Effector CD8-positive, alpha-beta T cell (primary cell): ENCODE measurements at regions not wholly inside any gene's neighbourhood (a gene's known extent, or its start where the extent isn't known, plus 50 kb on each side); places are given as distances from the start of the nearest gene placed in this dataset.
"Not testable (repeated sequence)": the region's sequence is repeated elsewhere in the genome, so short reads cannot be mapped to it uniquely, and the experiment has no call there.

Experiments
- DNase-seq: peaks from one replicate; lab custom pipeline; 2025; lab: John Stamatoyannopoulos, UW

DNA sequence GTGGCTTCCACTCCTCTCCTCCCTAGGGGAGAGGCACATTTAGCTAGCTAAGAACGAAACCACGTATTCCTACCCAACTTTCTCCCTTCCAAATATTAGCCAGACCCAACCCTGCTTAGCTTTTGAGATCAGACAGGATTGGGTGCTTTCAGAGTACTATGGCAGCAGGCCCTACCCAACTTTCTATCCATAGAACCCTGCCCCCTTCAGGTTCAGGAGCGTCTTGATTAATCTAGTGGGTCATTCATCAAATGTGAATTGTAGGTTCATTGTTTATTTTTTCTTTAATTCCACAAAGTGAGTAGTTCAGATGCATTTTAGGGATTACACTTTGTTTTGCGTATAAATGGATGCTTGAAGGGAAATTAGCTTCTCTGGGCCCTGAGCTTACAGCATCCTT is 188.3 kb downstream of the MIB1 start:
- DNase-seq: no peak

DNA sequence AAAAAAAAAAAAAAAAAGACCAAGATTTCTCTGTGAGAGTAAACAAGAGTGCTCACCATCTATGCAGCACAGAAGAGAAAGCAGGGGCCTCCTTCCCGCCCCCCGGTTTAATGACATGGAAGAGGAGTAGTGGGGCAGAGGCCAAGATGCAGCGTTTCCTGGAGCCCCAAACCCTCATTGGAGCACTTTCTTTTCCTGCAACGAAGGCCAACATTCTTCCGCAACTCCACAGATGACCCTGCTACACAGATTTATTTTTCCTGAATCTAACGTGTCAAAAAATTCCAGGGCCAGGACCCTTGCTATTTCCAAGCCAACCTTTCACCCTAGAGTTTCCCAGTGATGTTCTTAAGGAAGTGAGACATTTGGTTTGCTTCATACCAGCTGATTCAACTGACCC is 189.6 kb downstream of the MIB1 start:
- no peak for DNase-seq

DNA sequence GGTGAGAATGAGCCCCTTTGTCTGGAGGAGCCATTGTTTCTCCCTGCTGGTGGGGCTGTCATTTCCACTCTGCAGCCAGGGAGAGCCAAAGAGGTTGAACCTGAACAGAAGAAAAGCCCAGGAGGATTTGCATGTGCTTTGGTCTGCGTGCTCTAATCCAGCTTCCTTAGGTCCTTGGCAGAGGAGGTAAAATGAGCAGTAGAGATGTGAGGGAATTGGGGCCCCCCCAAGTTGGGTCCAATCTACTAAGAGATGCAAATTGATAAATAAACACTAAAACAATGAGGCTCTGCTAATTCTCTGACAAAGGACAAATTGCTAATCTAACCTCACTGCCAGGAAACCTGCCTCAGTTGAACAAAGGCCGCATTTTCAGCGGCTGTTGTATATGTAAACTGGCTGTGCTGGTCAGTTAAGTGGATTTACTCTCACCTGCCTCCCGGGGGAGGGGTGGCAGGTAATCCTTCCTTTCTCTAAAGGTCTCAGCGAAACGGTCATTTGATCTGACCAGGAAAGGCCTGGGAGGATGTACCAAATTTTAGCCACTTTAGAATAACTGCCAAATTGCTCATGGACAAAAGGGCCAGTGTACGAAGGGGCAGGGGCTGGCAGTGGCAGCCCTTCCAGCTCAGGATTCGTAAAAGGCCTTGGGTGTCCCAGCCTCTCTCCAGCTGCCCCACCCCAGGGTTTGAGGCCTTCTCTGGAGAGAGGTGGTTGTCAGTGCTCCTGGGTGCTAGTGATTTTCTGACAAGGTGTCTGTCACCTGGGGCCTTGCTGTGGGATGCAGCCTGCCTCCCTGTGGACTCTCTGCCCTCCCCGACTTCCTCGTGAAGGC is 193.6 kb downstream of the MIB1 start:
- DNase-seq: no peak

DNA sequence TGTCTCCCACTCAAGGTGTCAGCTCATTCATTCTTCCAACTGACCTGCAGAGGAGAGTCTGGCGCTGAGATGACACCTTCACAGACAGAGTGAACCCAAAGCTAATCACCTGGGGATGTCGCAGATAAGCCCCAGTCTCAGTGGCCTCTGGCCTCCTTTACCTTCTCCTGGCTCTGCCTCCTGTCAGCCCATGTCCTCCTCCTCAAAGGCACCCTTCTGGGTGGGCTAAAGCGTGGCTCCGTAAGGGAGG is 194.1 kb downstream of the MIB1 start:
- DNase-seq: no peak

DNA sequence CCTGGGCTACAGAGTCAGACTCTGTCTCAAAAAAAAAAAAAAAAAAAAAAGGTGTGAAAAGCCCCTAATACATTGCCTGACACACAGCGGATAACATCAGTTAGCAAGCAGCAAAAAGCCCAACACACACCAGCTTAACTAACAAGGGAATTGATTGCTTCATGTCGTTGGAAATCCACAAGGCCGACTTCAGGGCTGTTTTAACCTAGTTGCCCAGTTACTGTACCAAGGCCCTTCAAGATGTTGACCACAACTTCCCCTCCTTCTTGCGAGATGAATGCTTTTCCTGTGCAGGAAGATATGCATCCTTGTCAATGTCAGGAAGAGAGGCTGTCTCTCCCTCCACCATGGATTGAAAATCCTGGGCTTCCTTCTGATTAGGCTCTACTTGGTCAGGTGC is 202.9 kb downstream of the MIB1 start:
- DNase-seq: no peak

DNA sequence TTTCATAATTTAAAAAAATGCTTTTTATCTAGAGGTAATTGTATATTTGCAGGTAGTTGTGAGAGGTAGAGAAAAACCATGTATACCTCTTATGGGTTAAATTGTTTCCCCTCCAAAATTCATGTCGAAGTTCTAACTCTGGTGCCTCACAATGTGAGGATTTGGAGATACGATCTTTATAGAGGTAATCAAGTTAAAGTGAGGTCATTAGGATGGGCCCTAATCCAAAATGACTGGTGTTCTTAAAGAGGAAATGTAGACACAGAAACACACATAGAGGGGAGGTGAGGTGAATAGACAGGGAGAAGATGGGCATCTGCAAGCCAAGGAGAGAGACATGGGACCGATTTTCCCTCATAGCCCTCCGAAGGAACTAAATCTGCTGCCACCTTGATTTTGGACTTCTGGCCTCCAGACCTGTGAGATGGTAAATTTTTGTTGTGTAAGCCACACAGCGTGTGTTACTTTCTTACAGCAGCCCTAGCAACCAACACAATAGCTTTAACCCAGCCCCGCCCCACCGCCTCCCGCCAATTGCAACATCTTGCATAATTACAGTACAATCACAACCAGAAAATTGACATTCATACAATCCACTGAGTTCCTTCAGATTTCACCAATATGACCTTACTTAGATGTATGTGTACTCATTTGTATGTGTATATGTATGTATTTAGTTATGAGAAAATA is 208.9 kb downstream of the MIB1 start:
- DNase-seq: no peak

DNA sequence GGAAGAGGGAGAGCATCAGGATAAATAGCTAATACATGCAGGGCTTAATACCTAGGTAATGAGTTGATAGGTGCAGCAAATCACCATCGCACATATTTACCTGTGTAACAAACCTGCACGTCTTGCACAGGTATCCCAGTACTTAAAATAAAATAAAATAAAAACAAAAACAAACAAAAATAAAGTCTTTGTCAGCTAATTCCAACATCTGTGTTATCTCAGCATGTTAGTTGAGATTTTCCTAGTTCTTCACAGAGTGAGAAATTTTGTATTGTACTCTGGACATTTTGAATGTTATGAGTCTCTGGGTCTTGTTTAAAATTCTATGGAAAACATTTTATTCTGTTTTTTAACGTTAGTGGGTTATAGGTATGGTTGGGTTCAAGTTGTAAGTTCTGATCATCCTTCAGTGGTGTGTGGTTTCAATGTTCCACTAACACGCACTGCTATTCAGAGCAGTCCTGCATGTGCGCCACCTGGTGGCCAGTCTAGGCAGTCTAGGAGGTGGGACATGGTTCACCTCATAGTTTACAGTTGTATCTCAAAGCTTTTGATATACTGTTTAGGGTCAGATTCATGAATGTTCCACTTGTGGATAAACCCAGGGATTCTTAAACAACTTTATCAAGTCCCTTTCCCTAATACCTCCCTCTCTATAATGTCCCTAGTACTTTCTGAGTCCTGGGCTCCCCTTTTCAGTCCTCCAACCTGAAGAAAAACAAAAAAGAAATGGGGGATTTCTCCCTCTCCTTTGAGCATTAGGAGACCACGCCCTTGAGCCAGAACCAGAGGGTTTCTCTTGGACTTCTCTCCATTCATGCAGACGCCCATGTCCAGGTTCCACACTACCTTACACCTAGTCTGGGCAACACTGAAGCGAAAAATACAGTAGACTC is 213.4 kb upstream of the GATA6 start:
- peak; percentile 70 for DNase-seq

DNA sequence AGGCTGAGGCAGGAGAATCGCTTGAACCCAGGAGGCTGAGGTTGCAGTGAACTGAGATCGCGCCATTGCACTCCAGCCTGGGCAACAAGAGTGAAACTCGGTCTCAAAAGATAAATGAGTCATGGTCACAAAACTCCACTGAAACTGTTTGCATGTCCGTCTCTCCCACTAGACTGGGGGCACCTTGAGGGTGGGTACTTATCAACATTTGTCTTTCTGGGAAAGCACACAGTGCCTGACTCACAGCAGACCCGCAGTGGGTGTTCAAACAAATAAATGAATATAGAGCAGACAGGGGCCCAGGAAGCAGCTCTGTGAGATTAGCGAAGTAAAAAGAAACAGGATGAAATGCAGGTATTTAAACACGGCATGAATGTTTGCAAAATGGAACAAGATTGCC is 211.1 kb upstream of the GATA6 start:
- DNase-seq: no peak

DNA sequence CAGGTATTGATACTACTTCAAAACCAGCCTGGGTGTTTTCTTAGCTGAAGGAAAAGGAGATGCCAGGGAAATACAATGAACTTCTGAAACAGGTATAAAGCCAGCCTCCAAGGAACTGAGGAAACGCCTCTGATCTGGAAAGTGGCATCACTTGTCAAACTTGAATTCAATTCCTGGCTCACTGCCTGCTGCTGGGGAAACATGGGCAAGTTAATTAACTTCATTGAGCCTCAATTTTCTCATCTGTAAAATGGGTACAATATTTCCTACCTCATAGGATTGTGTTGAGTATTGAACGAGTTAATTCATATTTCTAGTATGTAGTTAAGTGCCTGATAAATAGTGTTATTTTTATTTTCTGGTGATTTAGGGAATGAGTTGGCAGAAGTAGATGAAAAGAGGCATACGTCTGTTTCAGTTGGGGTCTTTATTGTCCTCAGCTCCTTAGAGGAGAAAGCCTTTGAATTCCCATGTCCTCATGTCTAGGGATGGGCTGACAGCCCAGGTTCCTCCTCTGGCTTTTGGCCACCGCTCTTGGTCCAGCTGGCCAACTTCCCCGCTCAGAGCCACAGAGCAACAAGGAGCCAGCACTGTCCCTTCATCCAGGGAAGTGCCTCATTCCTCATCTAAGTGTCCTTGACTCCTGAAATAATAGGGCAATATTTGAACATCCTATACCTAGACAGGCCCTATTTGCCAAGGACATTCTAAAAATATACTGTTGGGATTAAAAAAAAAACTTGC is 210.5 kb upstream of the GATA6 start:
- no peak for DNase-seq

DNA sequence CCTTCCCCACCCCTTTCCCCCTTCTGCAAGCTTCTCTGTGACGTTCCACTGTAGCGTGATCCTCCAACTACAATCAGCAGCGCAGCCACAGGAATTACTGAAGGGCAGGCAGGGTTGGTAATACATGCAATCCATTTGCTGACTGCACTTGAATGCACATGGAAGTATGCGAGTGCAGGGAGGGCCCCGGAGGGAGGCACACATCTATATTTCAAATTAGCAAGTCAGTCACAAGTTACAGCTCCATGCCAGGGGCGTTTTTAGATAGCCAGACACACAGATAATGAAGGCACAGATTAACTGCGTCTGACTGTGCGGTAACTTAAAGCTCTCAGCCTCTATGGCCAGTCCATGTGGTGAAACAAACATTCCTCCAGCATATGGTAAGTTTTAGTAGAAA is 209.2 kb upstream of the GATA6 start:
- DNase-seq: no peak

DNA sequence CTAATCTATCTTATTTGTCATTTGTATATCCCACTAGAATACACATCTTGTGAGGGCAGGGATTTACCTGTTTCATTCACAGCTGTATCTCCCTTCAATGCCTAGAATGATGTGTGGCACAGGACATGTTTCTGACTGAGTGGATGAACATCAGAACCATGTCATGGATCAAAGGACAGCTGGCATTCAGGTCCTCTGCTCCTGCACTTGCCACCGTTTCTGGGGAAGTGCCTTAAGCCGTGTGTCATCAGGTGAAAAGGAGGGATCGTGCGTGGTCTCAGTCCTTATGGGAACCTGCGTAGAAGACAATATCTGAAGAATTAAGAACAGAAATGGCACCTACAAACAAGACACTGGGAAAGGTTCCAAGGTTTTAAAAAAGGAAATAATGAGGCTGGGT is 206.1 kb upstream of the GATA6 start:
- no peak for DNase-seq

DNA sequence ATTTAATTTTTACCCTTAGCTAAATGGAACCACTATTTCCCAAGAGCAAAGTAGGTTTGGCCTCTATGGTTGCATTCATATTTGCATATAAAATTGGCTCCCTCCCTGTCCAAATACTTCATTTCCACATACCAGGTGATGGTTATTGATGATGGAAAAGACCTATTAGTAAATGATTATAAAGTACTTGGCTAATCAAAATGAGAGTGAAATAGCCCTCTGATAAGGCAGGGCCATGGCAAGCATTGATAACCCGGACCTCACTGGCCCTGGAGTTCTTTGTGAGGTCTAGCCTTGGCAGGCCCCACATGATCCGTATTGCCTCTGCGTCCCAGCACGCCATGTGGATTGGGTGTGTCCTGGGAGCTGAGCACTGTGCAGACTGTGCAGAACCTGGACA is 201.1 kb upstream of the GATA6 start:
- no peak for DNase-seq

DNA sequence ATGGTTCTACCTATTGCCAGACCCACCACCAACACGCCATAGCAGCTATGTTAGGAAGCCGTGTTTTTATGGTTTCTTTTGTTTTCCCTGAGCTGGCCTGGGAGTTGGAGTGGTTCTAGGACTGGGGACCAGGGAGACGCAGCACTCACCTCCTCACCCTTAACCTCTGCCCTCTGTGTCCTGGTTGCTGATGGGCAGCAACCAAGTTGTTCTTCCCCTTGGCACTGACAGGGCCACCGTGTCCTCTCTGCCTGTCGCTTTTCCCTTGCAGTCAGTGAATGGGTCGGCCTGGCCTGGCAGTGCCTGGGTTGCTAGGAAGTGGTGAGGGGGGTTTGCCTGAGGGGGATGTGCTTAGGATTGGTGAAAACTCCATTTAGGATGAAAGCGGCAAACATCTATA is 197.1 kb upstream of the GATA6 start:
- DNase-seq: no peak

DNA sequence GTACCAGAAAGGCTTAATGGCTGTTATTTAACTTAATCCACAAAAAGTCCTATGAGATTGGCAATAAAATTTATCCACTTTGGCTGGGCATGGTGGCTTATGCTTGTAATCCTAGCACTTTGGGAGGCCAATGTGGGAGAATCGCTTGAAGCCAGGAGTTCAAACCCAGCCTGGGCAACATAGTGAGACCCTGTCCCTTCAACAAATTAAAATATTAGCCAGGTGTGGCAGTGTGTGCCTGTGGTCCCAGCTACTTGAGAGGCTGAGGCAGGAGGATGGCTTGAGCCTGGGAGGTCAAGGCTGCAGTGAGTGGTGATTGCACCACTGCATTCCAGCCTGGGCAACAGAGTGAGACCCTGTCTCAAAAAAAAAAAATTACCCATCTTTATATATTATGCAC is 193.4 kb upstream of the GATA6 start:
- not testable (repeated sequence) for DNase-seq

DNA sequence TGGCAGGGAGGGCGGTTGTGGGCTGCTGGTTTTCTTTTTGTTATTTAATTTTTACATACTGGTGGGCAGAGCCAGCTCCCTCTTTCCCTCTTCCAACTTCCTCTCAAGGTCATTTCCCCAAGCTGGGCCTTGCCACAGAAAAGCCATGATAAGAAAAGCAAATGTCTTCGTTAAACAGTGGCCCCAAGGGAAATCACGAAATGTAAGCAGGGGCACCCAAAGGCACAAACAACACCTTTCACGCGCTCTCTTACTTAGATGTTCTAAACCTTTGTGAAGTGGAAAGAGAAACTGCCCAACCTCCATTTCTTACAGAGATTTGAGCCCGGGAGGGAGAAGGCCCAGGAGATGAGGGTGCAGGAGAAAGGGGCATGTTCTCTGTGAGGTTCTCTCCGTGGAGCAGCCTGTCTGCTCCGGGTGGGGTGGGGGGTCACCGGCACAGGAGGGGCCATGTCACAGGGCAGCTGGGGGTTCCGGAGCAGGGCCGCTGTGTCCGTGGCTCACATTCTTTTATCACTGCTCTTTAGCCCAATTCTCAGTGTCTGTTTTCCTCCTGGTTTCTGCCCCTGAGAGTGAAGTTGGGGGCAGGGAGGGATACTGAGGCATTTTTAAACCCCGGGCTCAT is 190.7 kb upstream of the GATA6 start:
- no peak for DNase-seq

DNA sequence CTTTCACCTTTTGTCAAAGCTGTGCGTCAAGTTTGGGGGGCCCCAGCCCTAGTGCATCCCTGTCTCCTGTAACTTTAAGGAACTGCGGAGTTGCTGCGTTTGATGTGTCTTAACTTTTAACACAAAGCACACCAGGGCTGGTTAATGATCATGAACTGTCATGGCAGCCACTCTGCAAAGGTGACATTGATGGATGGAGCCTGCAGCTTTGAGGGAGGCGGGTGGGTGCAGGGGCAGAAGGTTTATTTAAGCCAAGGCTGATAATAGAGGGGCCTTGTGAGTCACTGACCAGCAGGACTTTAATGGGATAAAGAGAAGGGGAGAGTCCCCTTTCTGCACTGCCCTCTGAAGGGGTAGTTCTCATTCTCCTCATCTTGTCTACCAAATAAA is 190.2 kb upstream of the GATA6 start:
- no peak for DNase-seq

DNA sequence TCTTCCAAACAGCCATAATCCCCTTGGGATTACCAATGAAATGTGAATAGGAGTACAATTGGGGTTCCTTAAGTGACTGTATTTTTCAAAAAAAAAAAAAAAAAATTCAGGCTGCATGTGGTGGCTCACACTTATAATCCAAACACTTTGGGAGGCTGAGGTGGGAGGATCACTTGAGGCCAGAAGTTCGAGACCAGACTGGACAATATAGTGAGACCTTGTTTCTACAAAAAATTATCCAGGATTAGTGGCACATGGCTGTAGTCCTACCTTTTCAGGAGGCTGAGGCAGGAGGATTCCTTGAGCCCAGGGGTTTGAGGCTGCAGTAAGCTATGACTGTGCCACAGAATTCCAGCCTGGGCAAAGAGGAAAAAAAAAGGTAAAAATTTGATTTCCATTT is 189.6 kb upstream of the GATA6 start:
- DNase-seq: no peak

DNA sequence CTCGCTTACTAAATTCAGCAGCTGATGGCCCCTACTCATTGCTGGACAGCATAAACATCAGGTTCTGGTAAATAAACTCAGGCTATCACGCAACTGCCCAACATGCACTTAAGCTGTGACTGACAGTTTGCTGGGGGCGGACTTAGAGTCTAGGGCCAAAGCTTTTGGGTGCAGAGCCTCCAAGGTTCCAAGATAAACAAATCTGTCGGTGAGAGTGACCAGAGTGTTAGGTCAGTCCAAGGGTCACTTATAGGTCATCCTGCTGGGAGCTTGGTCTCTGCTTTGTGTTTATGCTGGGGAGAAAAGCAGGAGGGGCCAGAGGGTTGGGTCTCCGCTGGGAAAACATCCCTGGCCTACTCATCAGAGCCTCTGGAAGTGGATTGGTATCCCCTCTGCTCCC is 188.6 kb upstream of the GATA6 start:
- no peak for DNase-seq

DNA sequence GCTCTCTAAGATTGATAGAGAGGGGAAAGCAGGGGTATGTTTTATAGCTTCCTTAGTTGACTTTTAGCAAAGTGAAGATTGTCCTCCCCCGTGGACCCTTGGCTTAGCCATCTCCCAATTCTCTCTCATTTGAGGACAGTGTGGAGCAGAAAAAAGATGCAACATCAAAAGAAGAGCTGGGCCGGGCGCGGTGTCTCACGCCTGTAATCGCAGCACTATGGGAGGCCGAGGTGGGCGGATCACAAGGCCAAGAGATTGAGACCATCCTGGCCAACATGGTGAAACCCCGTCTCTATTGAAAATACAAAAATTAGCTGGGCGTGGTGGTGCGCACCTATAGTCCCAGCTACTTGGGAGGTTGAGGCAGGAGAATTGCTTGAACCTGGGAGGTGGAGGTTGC is 187.9 kb upstream of the GATA6 start:
- not testable (repeated sequence) for DNase-seq

DNA sequence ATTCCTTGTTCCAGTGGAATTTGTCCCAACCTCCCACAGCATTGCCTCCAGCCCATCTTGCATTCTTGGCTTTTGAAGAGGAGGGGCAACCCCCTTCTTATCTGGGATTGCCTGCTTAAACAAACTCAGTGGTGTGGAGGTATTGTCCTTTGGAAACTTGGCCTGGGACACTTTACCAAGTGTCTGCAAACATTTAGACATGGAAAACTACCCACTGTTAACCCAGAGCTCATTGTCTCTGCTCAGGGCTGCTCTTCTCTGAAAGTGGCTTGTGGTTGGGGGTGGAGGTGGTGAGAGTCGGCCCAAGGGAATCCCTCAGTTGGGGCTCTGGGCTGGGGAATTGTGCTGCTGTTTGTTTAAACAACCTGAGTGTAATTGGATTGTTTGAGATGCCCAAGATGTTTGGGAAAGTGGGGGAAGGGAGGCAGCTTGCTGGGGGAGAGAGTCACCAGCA is 178.3 kb upstream of the GATA6 start:
- no peak for DNase-seq

DNA sequence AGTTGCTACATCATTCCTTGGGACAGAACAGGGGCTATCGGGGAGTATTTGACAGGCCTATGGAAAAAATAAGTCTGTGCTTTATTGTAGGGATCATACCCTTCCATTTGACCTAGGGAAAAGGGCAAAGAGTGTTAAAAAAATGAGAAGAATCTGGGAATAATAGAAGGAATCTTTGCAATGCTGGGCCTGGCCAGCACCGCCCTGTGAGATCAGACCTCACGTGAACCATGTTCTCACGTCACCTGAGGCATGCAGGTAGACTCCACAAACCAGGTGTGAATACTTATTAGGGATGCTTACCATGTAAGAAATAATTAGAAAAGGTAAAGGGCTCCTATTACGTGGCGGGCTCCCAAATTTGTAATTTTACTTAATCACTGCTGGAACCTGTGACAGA is 177.5 kb upstream of the GATA6 start:
- DNase-seq: no peak

DNA sequence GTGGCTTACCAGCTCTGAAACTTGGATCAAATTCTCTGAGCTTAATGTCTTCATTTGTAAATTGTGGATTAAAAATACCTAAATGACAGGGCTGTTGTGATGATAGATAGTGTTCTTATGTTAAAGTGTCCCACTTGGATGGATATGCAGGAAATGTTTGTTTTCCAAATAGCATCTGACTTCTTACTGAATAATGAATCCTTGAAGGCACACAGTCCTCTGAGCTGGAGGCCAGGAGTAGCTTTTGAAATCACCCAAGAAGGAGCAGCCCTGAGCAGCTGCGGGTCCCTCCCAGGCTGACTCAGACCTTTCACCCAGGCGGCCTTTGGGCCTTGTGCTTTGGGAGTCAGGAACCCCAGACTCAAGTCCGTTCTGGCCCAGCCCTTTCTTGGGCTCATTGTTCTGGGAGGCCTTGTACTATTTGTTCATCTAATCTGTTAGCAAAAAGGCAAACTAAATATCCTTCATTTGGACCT is 173.0 kb upstream of the GATA6 start:
- DNase-seq: no peak
